Ishikawa (cell line): ENCODE measurements at regions not wholly inside any gene's neighbourhood (a gene's known extent, or its start where the extent isn't known, plus 50 kb on each side); places are given as distances from the start of the nearest gene placed in this dataset.

Experiments
- CEBPB ChIP-seq: IDR thresholded peaks from 2 replicates; pipeline ENCODE4 v1.6.1; 2012
- CREB1 ChIP-seq: IDR thresholded peaks from 2 replicates; pipeline ENCODE4 v1.6.1; 2012; ENCODE audit warnings: low read depth
- EP300 ChIP-seq: IDR thresholded peaks from 2 replicates; pipeline ENCODE4 v1.6.1; 2012; ENCODE audit warnings: borderline replicate concordance
- FOXM1 ChIP-seq: IDR thresholded peaks from 2 replicates; pipeline ENCODE4 v1.6.1; 2012; ENCODE audit warnings: low read depth, borderline replicate concordance
- RAD21 ChIP-seq: IDR thresholded peaks from 2 replicates; pipeline ENCODE4 v1.6.1; 2012; ENCODE audit warnings: low read depth
- TAF1 ChIP-seq: IDR thresholded peaks from 2 replicates; pipeline ENCODE4 v1.6.1; 2012; ENCODE audit warnings: low read depth, mild to moderate bottlenecking
- TEAD4 ChIP-seq: IDR thresholded peaks from 2 replicates; pipeline ENCODE4 v1.6.1; 2012
- YY1 ChIP-seq: IDR thresholded peaks from 2 replicates; pipeline ENCODE4 v1.6.1; 2012; ENCODE audit warnings: low read depth
- TF ChIP-seq, protein P1 (sequence below): IDR thresholded peaks from 2 replicates; pipeline ENCODE4 v1.6.1; 2012; ENCODE audit warnings: low read depth, mild to moderate bottlenecking
- TF ChIP-seq, protein P2 (sequence below): IDR thresholded peaks from 2 replicates; pipeline ENCODE4 v1.6.1; 2012

GRCh38 chr5:98214240-98215051 is 559.0 kb upstream of the RGMB start:
- no peak for TF ChIP-seq RAD21
- no peak for TF ChIP-seq EP300
- no peak for TF ChIP-seq FOXM1
- no peak for TF ChIP-seq TEAD4
- TF ChIP-seq, protein P1, sequence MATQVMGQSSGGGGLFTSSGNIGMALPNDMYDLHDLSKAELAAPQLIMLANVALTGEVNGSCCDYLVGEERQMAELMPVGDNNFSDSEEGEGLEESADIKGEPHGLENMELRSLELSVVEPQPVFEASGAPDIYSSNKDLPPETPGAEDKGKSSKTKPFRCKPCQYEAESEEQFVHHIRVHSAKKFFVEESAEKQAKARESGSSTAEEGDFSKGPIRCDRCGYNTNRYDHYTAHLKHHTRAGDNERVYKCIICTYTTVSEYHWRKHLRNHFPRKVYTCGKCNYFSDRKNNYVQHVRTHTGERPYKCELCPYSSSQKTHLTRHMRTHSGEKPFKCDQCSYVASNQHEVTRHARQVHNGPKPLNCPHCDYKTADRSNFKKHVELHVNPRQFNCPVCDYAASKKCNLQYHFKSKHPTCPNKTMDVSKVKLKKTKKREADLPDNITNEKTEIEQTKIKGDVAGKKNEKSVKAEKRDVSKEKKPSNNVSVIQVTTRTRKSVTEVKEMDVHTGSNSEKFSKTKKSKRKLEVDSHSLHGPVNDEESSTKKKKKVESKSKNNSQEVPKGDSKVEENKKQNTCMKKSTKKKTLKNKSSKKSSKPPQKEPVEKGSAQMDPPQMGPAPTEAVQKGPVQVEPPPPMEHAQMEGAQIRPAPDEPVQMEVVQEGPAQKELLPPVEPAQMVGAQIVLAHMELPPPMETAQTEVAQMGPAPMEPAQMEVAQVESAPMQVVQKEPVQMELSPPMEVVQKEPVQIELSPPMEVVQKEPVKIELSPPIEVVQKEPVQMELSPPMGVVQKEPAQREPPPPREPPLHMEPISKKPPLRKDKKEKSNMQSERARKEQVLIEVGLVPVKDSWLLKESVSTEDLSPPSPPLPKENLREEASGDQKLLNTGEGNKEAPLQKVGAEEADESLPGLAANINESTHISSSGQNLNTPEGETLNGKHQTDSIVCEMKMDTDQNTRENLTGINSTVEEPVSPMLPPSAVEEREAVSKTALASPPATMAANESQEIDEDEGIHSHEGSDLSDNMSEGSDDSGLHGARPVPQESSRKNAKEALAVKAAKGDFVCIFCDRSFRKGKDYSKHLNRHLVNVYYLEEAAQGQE: no peak
- TF ChIP-seq CREB1: no peak
- TF ChIP-seq TAF1: no peak
- TF ChIP-seq, protein P2, sequence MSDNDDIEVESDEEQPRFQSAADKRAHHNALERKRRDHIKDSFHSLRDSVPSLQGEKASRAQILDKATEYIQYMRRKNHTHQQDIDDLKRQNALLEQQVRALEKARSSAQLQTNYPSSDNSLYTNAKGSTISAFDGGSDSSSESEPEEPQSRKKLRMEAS: no peak
- TF ChIP-seq YY1: no peak
- TF ChIP-seq CEBPB: no peak
